OCI-M2 (cell line): ENCODE measurements at regions not wholly inside any gene's neighbourhood (a gene's known extent, or its start where the extent isn't known, plus 50 kb on each side); places are given as distances from the start of the nearest gene placed in this dataset.
"Not testable (repeated sequence)": the region's sequence is repeated elsewhere in the genome, so short reads cannot be mapped to it uniquely, and the experiment has no call there.

Experiments
- DNase-seq: peaks from one replicate; lab custom pipeline; 2025; ENCODE audit not compliant: unreplicated experiment; lab: John Stamatoyannopoulos, UW

DNA sequence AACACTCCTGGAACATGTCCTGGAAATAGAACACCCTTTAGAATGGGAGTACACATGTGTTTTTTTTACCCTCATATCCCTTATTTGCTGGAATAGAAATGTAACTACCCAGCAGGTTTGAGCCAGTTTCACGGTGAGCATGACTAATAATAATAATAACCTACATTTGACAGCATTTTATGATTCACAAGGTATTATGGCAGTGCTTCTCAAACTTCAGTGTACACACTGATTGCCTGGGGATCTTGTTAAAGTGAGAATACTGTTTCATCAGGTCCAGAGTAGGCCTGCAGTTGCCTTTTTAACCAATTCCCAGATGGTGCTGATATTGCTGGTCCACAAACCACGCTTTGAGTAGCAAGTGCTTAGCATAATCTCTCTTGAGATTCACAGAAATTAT, 63.9 kb downstream of the NFKBIZ start:
- no peak for DNase-seq

DNA sequence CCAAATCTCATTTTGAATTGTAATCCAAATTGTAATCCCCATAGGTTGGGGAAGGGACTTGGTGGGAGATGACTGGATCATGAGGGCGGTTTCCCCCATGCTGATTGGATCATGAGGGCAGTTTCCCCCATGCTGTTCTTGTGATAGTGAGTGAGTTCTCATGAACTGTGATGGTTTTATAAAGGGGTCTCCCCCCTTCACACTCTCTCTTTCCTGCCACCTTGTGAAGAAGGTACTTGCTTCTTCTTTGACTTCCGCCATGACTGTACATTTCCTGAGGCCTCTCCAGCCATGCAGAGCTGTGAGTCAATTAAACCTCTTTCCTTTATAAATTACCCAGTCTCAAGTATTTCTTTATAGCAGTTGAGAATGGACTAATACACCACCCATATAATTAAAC, 68.4 kb downstream of the NFKBIZ start:
- DNase-seq = not testable (repeated sequence)

DNA sequence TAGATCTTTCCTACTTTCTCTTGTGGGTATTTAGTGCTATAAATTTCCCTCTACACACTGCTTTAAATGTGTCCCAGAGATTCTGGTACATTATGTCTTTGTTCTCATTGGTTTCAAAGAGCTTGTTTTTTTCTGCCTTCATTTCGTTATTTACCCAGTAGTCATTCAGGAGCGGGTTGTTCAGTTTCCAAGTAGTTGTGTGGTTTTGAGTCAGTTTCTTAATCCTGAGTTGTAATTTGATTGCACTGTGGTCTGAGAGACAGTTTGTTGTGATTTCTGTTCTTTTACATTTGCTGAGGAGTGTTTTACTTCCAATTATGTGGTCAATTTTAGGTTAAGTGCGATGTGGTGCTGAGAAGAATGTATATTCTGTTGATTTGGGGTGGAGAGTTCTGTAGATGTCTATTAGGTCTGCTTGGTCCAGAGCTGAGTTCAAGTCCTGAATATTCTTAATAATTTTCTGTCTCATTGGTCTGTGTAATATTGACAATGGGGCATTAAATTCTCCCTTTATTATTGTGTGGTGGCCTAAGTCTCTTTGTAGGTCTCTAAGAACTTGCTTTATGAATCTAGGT, 72.9 kb downstream of the NFKBIZ start:
- not testable (repeated sequence) for DNase-seq

DNA sequence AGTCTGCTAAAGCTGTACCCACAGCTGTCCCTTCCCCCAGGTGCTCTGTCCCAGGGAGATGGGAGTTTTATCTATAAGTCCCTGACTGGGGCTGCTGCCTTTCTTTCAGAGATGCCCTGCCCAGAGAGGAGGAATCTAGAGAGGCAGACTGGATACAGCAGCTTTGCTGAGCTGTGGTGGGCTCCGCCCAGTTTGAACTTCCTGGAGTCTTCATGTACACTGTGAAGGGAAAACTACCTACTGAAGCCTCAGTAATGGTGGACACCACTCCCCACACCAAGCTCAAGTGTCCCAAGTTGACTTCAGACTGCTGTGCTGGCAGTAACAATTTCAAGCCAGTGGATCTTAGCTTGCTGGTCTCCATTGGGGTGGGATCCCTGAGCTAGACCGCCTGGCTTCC, 75.3 kb downstream of the NFKBIZ start:
- DNase-seq = not testable (repeated sequence)

DNA sequence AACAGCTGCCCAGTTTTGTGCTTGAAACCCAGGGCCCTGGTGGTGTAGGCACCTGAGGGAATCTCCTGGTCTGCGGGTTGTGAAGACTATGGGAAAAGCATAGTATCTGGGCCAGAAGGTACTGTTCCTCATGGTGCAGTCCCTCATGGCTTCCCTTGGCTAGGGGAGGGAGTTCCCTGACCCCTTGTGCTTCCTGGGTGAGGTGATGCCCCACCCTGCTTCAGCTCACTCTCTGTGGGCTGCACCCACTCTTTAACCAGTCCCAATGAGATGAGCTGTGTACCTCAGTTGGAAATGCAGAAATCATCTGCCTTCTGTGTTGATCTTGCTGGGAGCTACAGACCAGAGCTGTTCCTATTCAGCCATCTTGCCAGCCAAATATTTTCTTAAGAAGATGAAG, 75.8 kb downstream of the NFKBIZ start:
- DNase-seq = not testable (repeated sequence)

DNA sequence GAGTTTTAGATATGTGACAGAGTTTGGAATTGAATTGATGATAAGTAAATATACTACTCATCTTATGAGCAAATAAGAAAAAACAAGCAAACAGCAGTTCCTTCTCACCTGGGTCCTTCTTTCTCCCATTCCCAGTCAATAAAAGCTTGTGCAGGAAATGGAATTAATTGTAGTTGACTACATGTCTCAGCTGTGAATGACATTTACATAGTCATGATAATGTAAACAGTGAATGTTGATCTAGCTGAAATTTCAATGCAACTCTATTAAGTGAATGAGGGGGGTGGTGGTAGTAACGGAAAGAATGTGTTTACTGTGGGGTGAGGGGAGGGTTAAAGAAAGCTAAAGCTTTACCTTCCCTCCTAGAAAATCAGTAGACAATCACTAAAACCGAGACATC, 76.2 kb downstream of the NFKBIZ start:
- no peak for DNase-seq

DNA sequence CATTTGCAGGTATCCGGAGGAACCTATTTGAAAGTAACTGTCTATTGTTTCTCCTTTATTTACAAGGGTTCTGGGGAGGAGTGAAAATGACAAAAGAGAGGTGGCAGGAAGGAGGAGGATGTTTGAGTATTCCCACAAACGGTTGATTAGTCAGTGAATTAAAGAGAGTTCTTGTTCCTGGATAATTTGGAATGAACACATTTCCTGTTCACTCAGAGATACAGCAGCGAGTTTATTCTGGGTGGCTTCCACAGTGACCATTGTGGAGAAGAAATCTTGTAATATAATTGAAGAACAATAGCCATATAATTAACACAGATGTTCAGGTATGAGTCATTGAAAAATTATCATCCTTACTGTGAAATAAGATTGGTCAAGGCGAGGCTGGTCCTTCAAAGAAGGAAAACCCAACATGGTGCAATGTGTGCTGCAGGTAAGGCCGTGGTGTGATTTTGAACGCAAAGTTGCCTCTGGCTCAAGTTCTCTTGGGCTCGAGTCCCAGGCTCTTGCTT, 77.3 kb downstream of the NFKBIZ start:
- DNase-seq = no peak

DNA sequence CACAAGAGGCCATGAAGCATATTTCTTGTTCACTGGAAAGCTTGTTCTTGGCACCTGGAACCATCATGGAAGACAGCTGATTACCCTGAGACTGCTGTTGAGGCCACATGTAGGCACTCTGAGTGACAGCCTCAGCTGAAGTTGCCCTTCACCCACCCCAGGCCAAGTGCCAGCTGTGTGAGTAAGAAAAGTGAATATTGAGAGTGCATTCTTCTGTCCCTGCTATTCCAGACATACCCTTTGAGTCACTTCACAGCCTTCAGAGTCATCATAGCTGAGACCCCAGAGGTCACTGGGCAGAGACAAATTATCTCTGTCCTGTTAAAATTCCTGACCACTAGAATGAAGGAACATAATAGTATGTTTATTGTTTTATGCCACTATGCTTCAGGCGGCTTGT, 79.6 kb downstream of the NFKBIZ start:
- DNase-seq = no peak

DNA sequence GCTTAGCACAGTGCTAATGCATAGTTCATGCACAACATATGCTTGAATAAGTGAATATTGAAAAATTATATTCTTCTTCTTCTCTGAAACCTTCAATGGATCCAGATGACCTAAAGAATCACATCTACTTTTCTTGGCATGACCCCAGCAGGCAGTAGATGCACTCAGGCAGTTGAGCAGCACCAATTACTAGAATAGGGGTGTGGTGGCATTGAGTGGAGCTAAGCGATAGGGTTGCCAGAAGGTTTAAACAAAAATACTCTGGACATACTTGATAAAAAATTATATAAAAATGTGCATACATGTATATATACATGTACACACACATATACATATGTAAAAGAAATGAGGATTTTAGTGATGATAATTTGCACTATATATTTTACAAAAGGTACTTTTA, 81.8 kb downstream of the NFKBIZ start:
- no peak for DNase-seq

DNA sequence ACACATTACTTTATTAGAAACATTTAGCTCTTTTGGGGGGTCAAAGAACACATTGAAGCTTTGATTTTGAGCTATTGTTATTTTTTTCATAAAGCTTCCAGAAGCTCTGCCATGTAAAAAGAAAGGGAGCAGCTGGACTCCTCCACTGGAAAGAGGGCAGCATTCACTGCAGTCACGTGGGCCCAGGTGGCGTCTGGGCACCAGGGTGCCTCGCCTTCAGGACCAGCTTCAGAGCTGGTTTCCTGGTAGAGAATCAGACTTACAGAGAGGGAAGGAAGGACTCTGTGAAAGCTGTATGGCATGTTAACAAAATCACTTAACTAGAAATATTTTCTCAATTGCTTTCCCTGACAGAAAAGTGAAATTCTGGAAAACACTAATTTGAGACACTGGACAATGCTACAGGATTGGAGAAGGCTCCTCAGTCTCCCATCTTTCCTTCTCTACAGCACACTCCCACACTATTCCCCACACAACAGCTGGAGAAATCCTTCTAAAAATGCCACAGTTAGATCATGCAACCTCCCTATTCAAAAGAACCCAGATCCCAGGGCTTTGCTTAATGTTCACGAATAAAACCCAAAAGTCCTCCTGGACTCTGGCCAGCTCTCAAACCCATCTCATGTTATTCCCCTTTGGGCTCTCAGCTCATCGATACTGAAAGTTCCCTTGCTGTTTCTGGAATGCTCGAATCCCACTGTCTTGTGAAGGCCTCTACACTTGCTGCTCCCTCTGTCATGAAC, 83.2 kb downstream of the NFKBIZ start:
- no peak for DNase-seq

DNA sequence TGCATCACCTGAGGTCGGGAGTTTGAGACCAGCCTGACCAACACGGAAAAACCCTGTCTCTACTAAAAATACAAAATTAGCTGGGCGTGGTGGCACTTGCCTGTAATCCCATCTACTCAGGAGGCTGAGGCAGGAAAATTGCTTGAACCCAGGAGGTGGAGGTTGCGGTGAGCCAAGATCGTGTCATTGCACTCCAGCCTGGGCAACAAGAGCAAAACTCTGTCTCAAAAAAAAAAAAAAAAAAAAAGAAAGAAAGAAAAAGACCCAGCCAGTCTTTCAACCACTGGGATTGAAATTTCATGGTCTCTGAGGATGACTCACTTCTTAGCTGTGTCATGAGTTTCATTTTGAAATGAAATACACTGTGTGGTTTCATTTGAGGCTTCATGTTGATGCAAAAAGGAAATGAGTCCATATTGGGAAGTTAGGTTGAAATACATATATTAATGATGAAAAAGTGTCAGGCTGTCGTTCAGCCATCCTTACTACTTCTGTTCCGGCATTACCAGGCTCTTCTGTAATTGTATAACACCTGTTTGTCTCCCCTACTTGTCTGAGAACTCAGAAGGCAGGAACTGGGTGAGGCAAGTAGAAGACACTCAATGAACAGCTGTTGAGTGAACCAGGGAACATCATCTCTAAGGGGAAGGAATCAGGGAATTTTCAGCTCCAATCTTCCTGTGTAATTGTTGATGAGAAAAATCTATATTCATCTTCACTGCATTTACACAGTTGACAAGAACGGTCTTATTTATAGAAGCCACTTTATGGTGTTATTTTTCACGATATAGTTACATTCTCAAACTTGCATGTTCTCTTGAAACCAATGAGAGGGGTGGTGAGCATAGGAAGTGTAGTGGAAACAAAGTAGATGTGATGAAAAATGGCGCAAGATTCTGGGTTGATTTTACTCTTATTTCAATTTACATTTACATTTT, 87.4 kb downstream of the NFKBIZ start:
- no peak for DNase-seq

DNA sequence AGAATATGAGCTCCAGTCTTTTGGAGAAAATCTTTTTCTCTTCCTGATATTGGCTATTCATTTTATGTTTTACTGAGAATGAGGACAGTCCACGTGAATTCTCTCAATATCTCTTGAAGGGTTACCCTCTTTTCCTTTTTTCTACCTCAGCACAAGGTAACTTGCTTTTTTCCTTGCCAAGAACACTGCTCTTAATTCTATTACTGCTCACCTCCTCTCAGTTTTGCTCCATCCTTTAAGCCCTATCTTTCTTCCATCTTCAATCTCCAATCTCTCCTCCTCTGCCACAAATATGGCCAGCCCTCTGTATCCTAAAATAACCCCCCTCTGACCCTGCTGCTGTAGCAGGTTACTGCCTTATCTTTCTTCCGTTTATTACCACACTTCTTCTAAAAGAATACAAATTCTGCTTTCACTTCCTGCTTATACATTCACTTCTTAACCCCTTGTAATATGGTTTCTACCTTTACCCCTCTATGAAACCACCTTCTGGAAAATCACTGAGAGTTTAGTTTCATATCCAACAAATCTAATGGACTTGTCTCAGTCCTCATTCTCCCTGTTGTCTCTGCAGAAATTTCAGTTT, 89.0 kb downstream of the NFKBIZ start:
- DNase-seq = no peak

DNA sequence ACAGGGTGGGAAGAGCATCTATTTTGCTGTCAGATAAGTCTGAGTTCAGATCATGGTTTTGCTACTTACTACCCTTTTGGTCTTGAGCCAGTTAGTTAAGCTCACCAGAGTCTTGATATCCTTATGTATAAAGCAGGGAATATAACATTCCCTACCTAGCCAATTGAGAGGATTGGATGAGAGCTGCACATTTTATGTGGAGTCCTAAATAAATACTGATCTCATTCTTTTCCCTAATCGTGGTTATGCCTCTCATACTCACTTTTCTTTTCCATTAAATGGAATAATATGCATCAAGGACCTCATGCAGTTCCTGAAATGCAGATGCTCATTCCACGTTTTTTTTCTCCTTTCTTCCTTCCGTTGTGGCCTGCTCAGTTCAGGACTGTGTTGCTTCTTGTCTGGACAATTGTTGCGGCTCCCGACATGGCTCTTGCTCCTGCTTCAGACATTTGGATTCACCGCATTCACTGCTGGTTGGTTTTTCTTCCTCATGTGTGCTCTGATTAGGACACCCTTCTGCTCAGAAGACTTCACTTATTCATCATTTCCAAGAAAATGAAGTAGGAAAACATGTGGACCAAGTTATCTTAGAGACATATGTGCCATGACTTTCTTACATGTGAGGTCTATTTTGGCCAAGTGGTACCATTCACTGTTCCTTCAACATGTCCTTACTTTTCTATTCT, 90.2 kb downstream of the NFKBIZ start:
- no peak for DNase-seq

DNA sequence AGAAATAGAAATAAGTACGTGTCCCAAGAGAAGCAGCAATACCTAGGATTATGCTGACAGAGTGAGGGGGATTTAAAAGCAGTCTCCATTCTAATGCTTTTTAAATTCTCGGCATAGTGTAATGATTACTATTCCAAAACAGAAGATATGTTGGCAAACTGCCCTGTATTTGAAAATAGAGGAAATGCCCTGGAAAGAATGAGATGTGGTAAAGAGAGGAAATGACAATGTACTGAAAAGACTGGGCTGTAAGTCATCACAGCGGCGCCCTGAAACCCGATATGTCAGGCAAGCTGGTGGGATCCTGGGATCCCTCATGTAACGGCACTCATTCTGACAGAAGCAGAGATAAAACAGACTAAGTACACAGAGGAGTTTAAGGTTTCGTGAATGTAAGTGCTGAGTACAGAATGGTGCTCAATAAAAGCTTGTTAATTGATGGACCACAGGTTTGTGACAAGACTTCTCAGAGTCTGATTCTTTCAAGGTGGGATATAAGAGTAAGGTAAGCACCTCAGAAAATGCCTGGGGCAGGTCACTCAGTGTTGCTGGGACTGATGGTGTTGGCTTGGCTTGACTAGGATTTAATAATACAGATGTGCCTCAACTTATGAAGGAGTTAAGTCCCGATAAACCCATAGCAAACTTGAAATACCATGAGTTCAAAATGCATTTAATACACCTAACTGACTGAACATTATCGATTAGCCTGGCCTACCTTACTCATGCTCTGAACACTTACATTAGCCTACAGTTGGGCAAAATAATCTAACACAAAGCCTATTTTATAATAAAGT, 91.4 kb downstream of the NFKBIZ start:
- no peak for DNase-seq

DNA sequence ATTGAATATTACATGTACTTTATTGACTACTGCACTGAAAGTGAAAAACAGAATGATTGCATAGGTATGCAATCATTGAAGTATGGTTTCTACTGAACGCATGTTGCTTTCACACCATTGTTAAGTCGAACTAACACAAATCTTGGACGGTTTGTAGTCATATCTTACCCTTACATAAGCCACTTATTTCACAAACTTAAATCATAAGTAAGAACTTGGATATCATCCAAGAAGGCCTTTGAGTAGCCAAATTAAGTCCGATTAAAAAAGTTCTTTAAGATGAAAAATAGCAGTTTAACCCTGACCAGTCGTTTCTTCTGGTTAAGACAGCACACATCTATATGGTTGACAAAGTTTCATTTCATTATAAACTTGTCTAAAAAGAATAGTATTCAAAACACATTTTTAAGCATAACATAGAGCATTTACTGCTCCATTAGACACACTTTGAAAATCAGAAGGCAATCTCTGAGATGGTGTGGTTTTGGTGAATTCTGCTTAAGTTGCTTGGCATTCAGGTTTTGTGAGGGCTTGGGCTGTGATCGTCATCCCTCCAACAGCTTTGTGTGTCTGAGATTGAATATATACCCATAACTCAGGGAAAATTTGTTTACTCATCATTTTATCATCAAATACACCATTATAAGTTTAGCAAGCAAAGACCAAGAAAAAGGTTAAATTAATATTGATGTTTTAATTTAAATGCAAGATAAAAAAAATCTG, 92.2 kb downstream of the NFKBIZ start:
- no peak for DNase-seq

DNA sequence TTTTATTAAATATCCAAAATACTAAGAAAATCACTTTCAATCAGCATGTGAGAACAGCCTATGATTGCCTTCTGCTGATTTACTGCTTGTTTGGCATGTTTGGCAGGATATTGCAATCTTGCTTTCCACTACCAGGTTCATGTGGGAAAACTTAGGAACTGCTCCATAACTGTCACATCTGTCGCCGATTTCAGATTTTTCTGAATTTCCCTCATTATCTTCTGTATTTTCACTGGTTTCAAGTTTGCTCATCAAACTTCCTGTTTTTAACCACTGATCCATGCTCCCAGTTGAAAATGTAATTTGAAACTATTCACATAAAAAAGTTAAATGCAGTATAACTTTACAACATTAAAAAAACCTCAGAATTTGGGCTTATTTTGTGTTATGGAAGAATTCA, 93.0 kb downstream of the NFKBIZ start:
- DNase-seq = no peak

DNA sequence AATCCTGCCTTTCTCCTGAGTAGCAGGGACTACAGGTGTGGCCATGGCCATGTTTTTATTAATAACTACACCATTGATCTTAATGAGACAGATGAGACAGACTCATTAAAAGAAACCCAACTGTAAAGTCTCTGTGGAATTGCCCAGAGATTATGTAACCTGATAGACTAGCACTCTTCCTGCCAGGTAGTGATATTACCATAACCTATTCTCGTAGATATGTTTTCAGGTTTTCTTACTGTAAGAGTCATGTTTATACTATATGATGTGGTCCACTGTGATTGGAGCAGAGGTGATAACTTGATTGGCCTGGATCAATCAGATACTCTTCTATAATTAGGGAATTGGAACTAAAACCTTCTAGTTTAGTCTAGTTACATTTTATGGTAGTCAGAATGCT, 93.7 kb downstream of the NFKBIZ start:
- DNase-seq = no peak

DNA sequence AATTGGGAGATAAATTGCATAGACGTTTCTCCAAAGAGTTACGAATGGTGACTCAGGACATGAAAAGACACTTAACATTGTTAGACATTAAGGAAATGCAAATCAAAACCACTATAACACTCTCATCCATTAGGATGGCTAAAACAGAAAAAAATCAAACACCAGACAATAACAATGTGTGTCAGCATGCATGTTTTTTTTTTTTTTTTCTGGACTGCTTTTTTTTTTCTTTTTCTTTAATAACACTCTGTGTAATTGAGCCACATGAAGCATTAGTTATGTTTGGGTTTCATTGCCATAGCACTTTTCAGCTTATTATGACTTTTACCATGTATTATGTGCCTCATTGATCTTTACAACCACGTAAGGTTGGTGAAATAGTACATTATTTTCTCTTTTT, 95.0 kb downstream of the NFKBIZ start:
- no peak for DNase-seq

DNA sequence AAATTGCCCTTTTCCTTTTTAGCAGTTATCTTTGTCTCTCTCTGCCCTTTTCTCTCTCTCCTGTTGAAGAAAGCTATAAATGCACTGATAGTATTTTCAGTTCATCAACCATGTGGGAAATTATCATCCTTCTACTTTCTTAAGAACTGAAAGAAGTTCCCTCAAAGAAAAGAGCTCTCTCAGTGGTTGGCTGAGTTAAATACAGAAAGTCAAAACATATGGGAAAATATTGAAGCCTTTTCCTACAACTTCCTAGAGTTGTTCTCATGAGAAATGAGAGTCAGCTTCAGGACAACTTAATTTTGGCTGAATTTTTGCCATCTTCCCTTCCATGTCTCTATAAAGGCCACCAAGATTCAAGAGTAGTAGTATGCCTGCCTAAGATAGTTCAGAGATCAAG, 96.7 kb downstream of the NFKBIZ start:
- no peak for DNase-seq
